ENCODE measurements at regions not wholly inside any gene's neighbourhood (a gene's known extent, or its start where the extent isn't known, plus 50 kb on each side); places are given as distances from the start of the nearest gene placed in this dataset.

GRCh38 chr10:42883993-42884983, 101.7 kb downstream of the BMS1 start:
- Mint-ChIP-seq H3K36me3 (ENCODE audit: insufficient read depth in 1 of 3, low read depth in 3 of 3) (peaks cover 0 to 10% (median 0%) of the 10 kb centered on the region in 3 experiments; a peak in 6 of 7 replicates), H3K27me3 (ENCODE audit: low read depth) (peaks cover 3% of the 10 kb centered on the region), H3K27ac (peak overlapping the region in 1 of 3 experiments; percentile 61; a peak in 3 of 7 replicates), H3K4me1 (peaks cover 13 to 16% of the 10 kb centered on the region in 2 experiments), H3K4me3 (no peak overlapping the region), H3K9me3 (peaks cover 17 to 19% of the 10 kb centered on the region in 2 experiments)
- H3K4ac ChIP-seq (ENCODE audit: low read depth, low read length): no peak overlapping the region
- no peak overlapping the region; the same call in 1 of the 2 replicates for H3K14ac ChIP-seq (ENCODE audit: insufficient read depth, low read length)
- DNase-seq: no peak
- no peak overlapping the region for H2AFZ ChIP-seq (ENCODE audit: low read length)
- H3K18ac ChIP-seq (ENCODE audit: insufficient read length, low read depth, low read length): no peak overlapping the region
- H3K9me3 ChIP-seq (ENCODE audit: control insufficient read depth, low read depth, low read length): no peaks in the 10 kb centered on the region
- H3K23me2 ChIP-seq (ENCODE audit: insufficient read length, low read depth, low read length, poor library complexity, severe bottlenecking): no peaks in the 10 kb centered on the region
- no peak overlapping the region for H3K4me2 ChIP-seq (ENCODE audit: insufficient read depth, insufficient read length, low read length)
- no peak overlapping the region for H4K91ac ChIP-seq (ENCODE audit: insufficient read length, low read depth, low read length)
- no peak overlapping the region for H3K9ac ChIP-seq (ENCODE audit: extremely low read depth, insufficient read length, low read length)
- H3K23ac ChIP-seq (ENCODE audit: insufficient read length, low read depth, low read length): no peak overlapping the region
- no peak overlapping the region for H4K8ac ChIP-seq (replicated peaks; ENCODE audit: insufficient read length, low read depth, low read length)
- H3K4me1 ChIP-seq (ENCODE audit: insufficient read depth, low read length): no peaks in the 10 kb centered on the region; the same call in 1 of the 2 replicates
- no peaks in the 10 kb centered on the region for H3K79me2 ChIP-seq (ENCODE audit: insufficient read depth, low read length)
- H4K20me1 ChIP-seq (ENCODE audit: control insufficient read depth, insufficient read depth, insufficient read length): no peaks in the 10 kb centered on the region
- H2BK12ac ChIP-seq (ENCODE audit: insufficient read length, low read depth, low read length): no peak overlapping the region
- H3K27me3 ChIP-seq (ENCODE audit: insufficient read depth, low read length): no peaks in the 10 kb centered on the region
- H2AK5ac ChIP-seq (ENCODE audit: insufficient read length, low read length): no peak overlapping the region
- TF ChIP-seq, protein P1, sequence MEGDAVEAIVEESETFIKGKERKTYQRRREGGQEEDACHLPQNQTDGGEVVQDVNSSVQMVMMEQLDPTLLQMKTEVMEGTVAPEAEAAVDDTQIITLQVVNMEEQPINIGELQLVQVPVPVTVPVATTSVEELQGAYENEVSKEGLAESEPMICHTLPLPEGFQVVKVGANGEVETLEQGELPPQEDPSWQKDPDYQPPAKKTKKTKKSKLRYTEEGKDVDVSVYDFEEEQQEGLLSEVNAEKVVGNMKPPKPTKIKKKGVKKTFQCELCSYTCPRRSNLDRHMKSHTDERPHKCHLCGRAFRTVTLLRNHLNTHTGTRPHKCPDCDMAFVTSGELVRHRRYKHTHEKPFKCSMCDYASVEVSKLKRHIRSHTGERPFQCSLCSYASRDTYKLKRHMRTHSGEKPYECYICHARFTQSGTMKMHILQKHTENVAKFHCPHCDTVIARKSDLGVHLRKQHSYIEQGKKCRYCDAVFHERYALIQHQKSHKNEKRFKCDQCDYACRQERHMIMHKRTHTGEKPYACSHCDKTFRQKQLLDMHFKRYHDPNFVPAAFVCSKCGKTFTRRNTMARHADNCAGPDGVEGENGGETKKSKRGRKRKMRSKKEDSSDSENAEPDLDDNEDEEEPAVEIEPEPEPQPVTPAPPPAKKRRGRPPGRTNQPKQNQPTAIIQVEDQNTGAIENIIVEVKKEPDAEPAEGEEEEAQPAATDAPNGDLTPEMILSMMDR (conservative IDR thresholded peaks at IDR 0.05): no peak
- no peak overlapping the region for H2BK120ac ChIP-seq (ENCODE audit: low read depth, low read length, poor library complexity, severe bottlenecking)
- H3K56ac ChIP-seq (ENCODE audit: insufficient read length, low read depth, low read length): no peak overlapping the region
- no peak overlapping the region for H3K27ac ChIP-seq (ENCODE audit: insufficient read length, low read depth, low read length)
- no peak overlapping the region for H3T11ph ChIP-seq (ENCODE audit: low read length)
- no peak overlapping the region for H2BK5ac ChIP-seq (ENCODE audit: insufficient read length, low read length)
- H2BK20ac ChIP-seq (ENCODE audit: low read depth, low read length, poor library complexity, severe bottlenecking): no peak overlapping the region
- no peak overlapping the region for H2BK15ac ChIP-seq (ENCODE audit: low read depth, low read length)
- no peaks in the 10 kb centered on the region for H3K79me1 ChIP-seq (ENCODE audit: insufficient read depth, low read depth, low read length, poor library complexity, severe bottlenecking)
- no peak overlapping the region for H4K5ac ChIP-seq (ENCODE audit: insufficient read length, low read depth, low read length)
- WGBS (ENCODE audit: extremely low coverage, insufficient read length, low lambda C conversion rate): no CpG with 5 or more reads among the region's 11 CpGs

Measured in H9 (cell line).